CD4-positive, CD25-positive, alpha-beta regulatory T cell (primary cell): ENCODE measurements at regions not wholly inside any gene's neighbourhood (a gene's known extent, or its start where the extent isn't known, plus 50 kb on each side); places are given as distances from the start of the nearest gene placed in this dataset.

Source experiments
- ATAC-seq, 2 donors: fragments of 150-1000 bp; cut with Tn5 transposase; one replicate each; pipeline ENCODE4 v1.10.0; 2021; ENCODE audit warnings: low read depth in 2 of 2, moderate number of reproducible peaks in 2 of 2, moderate library complexity in 1 of 2
- DNase-seq, 3 donors: peaks; one replicate each; pipeline versions ENCODE4 v3.0.0 to v3.0.0-alpha.2; 2012 to 2022; ENCODE audit warnings: mixed read lengths in 1 of 3
- H3K27ac ChIP-seq: one replicate; pipeline ENCODE4 v1.7.0; 2013; ENCODE audit warnings: mild to moderate bottlenecking, low read length; ENCODE audit not compliant: insufficient read depth, poor library complexity, severe bottlenecking
- H3K27me3 ChIP-seq: one replicate; pipeline ENCODE4 v1.7.0; 2013; ENCODE audit warnings: low read length; ENCODE audit not compliant: control insufficient read depth, insufficient read depth
- H3K36me3 ChIP-seq: one replicate; pipeline ENCODE4 v1.7.0; 2013; ENCODE audit warnings: mild to moderate bottlenecking, low read length, moderate library complexity; ENCODE audit not compliant: control insufficient read depth, insufficient read depth
- H3K4me1 ChIP-seq: 2 replicates; pipeline ENCODE4 v1.7.0; 2013; ENCODE audit warnings: mild to moderate bottlenecking, low read length; ENCODE audit not compliant: insufficient read depth, control insufficient read depth, poor library complexity, severe bottlenecking
- H3K4me3 ChIP-seq: one replicate; pipeline ENCODE4 v1.7.0; 2013; ENCODE audit warnings: low read depth, mild to moderate bottlenecking, low read length, moderate library complexity
- H3K9me3 ChIP-seq, 2 experiments: 1 replicate in 1 of 2; 2 replicates in 1 of 2; pipeline ENCODE4 v1.7.0; 2013; ENCODE audit warnings: low read length in 2 of 2, mild to moderate bottlenecking in 1 of 2, moderate library complexity in 1 of 2; ENCODE audit not compliant: control insufficient read depth in 2 of 2
- H3K27ac Mint-ChIP-seq, 3 donors: one replicate each; pipeline ENCODE4 v1.8.0; 2020 to 2022; ENCODE audit warnings: mild to moderate bottlenecking in 3 of 3, mixed read lengths in 3 of 3, moderate library complexity in 2 of 3
- H3K27me3 Mint-ChIP-seq: one replicate; pipeline ENCODE4 v1.8.0; 2022; ENCODE audit warnings: mild to moderate bottlenecking, mixed read lengths
- H3K36me3 Mint-ChIP-seq: one replicate; pipeline ENCODE4 v1.8.0; 2020; ENCODE audit warnings: mixed read lengths
- H3K4me1 Mint-ChIP-seq, 4 donors: one replicate each; pipeline ENCODE4 v1.8.0; 2020 to 2022; ENCODE audit warnings: mixed read lengths in 4 of 4, mild to moderate bottlenecking in 1 of 4
- H3K4me3 Mint-ChIP-seq, 4 donors: one replicate each; pipeline ENCODE4 v1.8.0; 2020 to 2022; ENCODE audit warnings: mild to moderate bottlenecking in 4 of 4, mixed read lengths in 4 of 4, moderate library complexity in 3 of 4
- H3K9me3 Mint-ChIP-seq, 7 donors: one replicate each; pipeline ENCODE4 v1.8.0; 2020 to 2022; ENCODE audit warnings: mixed read lengths in 7 of 7, mild to moderate bottlenecking in 3 of 7, moderate library complexity in 2 of 7

DNA sequence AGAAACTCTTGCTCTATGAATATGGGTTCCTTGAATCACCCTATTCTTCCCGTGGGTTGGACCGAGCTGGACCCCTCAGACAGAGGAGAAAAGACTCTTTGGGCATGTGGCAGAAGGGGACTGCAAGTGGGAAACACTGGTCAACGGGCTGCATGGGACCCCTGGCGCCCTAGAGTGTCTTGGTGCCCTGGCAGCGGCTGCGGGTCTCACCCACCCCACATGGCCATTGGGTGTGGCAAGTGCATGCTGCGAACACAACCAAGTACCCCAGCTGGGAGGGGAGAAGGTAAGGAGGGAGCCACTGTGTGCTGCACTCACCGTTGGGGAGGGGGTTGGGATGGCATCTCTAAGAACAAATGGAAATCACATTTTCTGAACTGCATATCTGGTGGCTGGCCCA lies 438.8 kb upstream of the EYS start:
- H3K36me3 Mint-ChIP-seq: no peaks in the 10 kb centered on the region
- DNase-seq: no peak
- Histone ChIP-seq H3K4me1 (no peaks in the 10 kb centered on the region), H3K9me3 (peaks cover 13 to 31% of the 10 kb centered on the region in 2 experiments), H3K27ac (no peak overlapping the region), H3K27me3 (no peaks in the 10 kb centered on the region), H3K4me3 (no peak overlapping the region), H3K36me3 (no peaks in the 10 kb centered on the region)
- H3K4me1 Mint-ChIP-seq: no peaks in the 10 kb centered on the region
- ATAC-seq: no peak
- H3K27ac Mint-ChIP-seq: no peak overlapping the region
- no peak overlapping the region for H3K4me3 Mint-ChIP-seq
- H3K9me3 Mint-ChIP-seq: peaks cover 0 to 16% (median 8%) of the 10 kb centered on the region in 7 donors
- H3K27me3 Mint-ChIP-seq: no peaks in the 10 kb centered on the region

GRCh38 chr6:66134021-66134420 lies 427.0 kb upstream of the EYS start:
- Histone ChIP-seq H3K4me1 (no peaks in the 10 kb centered on the region), H3K9me3 (peaks cover 0 to 8% of the 10 kb centered on the region in 2 experiments), H3K27me3 (no peaks in the 10 kb centered on the region), H3K27ac (no peak overlapping the region), H3K36me3 (no peaks in the 10 kb centered on the region), H3K4me3 (no peak overlapping the region)
- Mint-ChIP-seq H3K27me3 (no peaks in the 10 kb centered on the region), H3K9me3 (peaks cover 3 to 20% (median 11%) of the 10 kb centered on the region in 7 donors), H3K27ac (no peak overlapping the region), H3K4me3 (no peak overlapping the region), H3K4me1 (no peaks in the 10 kb centered on the region), H3K36me3 (no peaks in the 10 kb centered on the region)
- no peak for ATAC-seq
- no peak for DNase-seq

GRCh38 chr6:66128656-66129055 lies 421.6 kb upstream of the EYS start:
- peaks cover 0 to 4% of the 10 kb centered on the region in 2 experiments for H3K9me3 ChIP-seq
- Mint-ChIP-seq H3K36me3 (no peaks in the 10 kb centered on the region), H3K4me3 (no peak overlapping the region), H3K27me3 (no peaks in the 10 kb centered on the region), H3K4me1 (no peaks in the 10 kb centered on the region), H3K9me3 (peaks cover 3 to 30% (median 9%) of the 10 kb centered on the region in 7 donors), H3K27ac (no peak overlapping the region)
- H3K27ac ChIP-seq: no peak overlapping the region
- DNase-seq (no peak), ATAC-seq (no peak)
- H3K4me1 ChIP-seq: no peaks in the 10 kb centered on the region
- H3K36me3 ChIP-seq: no peaks in the 10 kb centered on the region
- H3K27me3 ChIP-seq: no peaks in the 10 kb centered on the region
- H3K4me3 ChIP-seq: no peak overlapping the region

- Mint-ChIP-seq H3K4me3 (no peak overlapping the region), H3K27me3 (no peaks in the 10 kb centered on the region), H3K4me1 (no peaks in the 10 kb centered on the region), H3K9me3 (peaks cover 2 to 28% (median 9%) of the 10 kb centered on the region in 7 donors), H3K27ac (no peak overlapping the region), H3K36me3 (no peaks in the 10 kb centered on the region)
- no peaks in the 10 kb centered on the region for H3K27me3 ChIP-seq
- peaks cover 0 to 4% of the 10 kb centered on the region in 2 experiments for H3K9me3 ChIP-seq
- DNase-seq: no peak
- no peaks in the 10 kb centered on the region for H3K4me1 ChIP-seq
- no peak overlapping the region for H3K4me3 ChIP-seq
- H3K36me3 ChIP-seq: no peaks in the 10 kb centered on the region
- H3K27ac ChIP-seq: no peak overlapping the region
- ATAC-seq: no peak
These were observed 421.2 kb upstream of the EYS start for GRCh38 chr6:66128243-66128642.

GRCh38 chr6:66127061-66127460 lies 420.0 kb upstream of the EYS start:
- Mint-ChIP-seq H3K4me1 (no peaks in the 10 kb centered on the region), H3K27me3 (no peaks in the 10 kb centered on the region), H3K4me3 (no peak overlapping the region), H3K9me3 (peaks cover 3 to 37% (median 10%) of the 10 kb centered on the region in 7 donors), H3K27ac (no peak overlapping the region), H3K36me3 (no peaks in the 10 kb centered on the region)
- ATAC-seq: no peak
- H3K27ac ChIP-seq: no peak overlapping the region
- H3K27me3 ChIP-seq: no peaks in the 10 kb centered on the region
- peaks cover 0 to 4% of the 10 kb centered on the region in 2 experiments for H3K9me3 ChIP-seq
- no peak overlapping the region for H3K4me3 ChIP-seq
- H3K36me3 ChIP-seq: no peaks in the 10 kb centered on the region
- no peaks in the 10 kb centered on the region for H3K4me1 ChIP-seq
- DNase-seq: no peak

GRCh38 chr6:66126358-66126757 lies 419.3 kb upstream of the EYS start:
- H3K27me3 Mint-ChIP-seq: no peaks in the 10 kb centered on the region
- H3K27ac Mint-ChIP-seq: no peak overlapping the region
- H3K36me3 Mint-ChIP-seq: no peaks in the 10 kb centered on the region
- no peaks in the 10 kb centered on the region for H3K4me1 ChIP-seq
- H3K36me3 ChIP-seq: no peaks in the 10 kb centered on the region
- no peak overlapping the region for H3K4me3 Mint-ChIP-seq
- H3K27me3 ChIP-seq: no peaks in the 10 kb centered on the region
- ATAC-seq (no peak), DNase-seq (no peak)
- no peak overlapping the region for H3K27ac ChIP-seq
- no peaks in the 10 kb centered on the region for H3K4me1 Mint-ChIP-seq
- H3K9me3 Mint-ChIP-seq: peaks cover 3 to 42% (median 11%) of the 10 kb centered on the region in 7 donors
- peaks cover 0 to 4% of the 10 kb centered on the region in 2 experiments for H3K9me3 ChIP-seq
- H3K4me3 ChIP-seq: no peak overlapping the region

DNA sequence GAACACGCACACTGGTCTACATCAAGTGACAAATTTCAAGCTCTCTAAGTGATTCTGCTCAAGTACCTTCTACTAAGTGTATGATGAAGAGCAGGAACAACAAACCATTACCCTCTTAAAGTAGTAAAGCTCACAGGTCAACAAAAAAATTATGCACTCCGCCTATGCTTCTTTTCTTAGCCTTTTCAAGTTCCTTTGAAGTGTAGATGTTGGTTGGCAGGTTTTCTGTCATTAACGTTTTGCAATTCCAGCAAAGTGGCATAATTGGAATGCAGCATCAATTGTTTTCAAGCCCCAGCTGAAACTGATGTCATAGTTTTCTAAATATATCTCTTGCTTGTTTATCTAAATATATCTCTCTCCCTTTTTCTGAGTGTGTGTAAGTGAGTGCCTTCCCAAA lies 396.9 kb upstream of the EYS start:
- Mint-ChIP-seq H3K27ac (no peak overlapping the region), H3K4me3 (no peak overlapping the region), H3K27me3 (no peaks in the 10 kb centered on the region), H3K36me3 (no peaks in the 10 kb centered on the region), H3K4me1 (no peaks in the 10 kb centered on the region), H3K9me3 (peaks cover 0 to 22% (median 11%) of the 10 kb centered on the region in 7 donors)
- DNase-seq (no peak), ATAC-seq (no peak)
- Histone ChIP-seq H3K27ac (no peak overlapping the region), H3K4me3 (no peak overlapping the region), H3K27me3 (no peaks in the 10 kb centered on the region), H3K4me1 (no peaks in the 10 kb centered on the region), H3K36me3 (no peaks in the 10 kb centered on the region), H3K9me3 (peaks cover 0 to 10% of the 10 kb centered on the region in 2 experiments)

GRCh38 chr6:66103354-66103753 lies 396.3 kb upstream of the EYS start:
- no peak overlapping the region for H3K27ac ChIP-seq
- H3K4me3 Mint-ChIP-seq: no peak overlapping the region
- no peaks in the 10 kb centered on the region for H3K4me1 Mint-ChIP-seq
- peaks cover 0 to 28% (median 12%) of the 10 kb centered on the region in 7 donors for H3K9me3 Mint-ChIP-seq
- no peaks in the 10 kb centered on the region for H3K27me3 ChIP-seq
- H3K36me3 Mint-ChIP-seq: no peaks in the 10 kb centered on the region
- H3K36me3 ChIP-seq: no peaks in the 10 kb centered on the region
- peaks cover 0 to 6% of the 10 kb centered on the region in 2 experiments for H3K9me3 ChIP-seq
- ATAC-seq (no peak), DNase-seq (no peak)
- H3K27me3 Mint-ChIP-seq: no peaks in the 10 kb centered on the region
- H3K27ac Mint-ChIP-seq: no peak overlapping the region
- H3K4me1 ChIP-seq: no peaks in the 10 kb centered on the region
- no peak overlapping the region for H3K4me3 ChIP-seq
